HepG2 (cell line): ENCODE measurements at regions not wholly inside any gene's neighbourhood (a gene's known extent, or its start where the extent isn't known, plus 50 kb on each side); places are given as distances from the start of the nearest gene placed in this dataset.
A peak's percentile ranks its signal among the peaks of the same experiment; 100 is the strongest.

Source experiments
- ATAC-seq: fragments of 200-7000 bp; cut with Tn5 transposase; 3 replicates; pipeline ENCODE4 v1.9.1; 2020; ENCODE audit warnings: mild to moderate bottlenecking, moderate library complexity
- BruUV-seq: library from RNA; stranded (reverse); fragments of 400-500 nt; replicated peaks from 2 replicates; lab custom pipeline; 2021; lab: Mats Ljungman, UMichigan
- CTCF ChIA-PET: fragments of 300-600 bp; formaldehyde crosslinking; extraction: SDS; loops from one replicate; lab custom pipeline; 2021; ENCODE audit warnings: low total read pairs, inconsistent platforms, low intra/inter-chr PET ratio; lab: Yijun Ruan, JAX
- POLR2A ChIA-PET: fragments of 350-600 bp; sonication (Branson Sonifier 250); formaldehyde crosslinking; loops from one replicate; lab custom pipeline; 2020; ENCODE audit warnings: antibody characterized with exemption, inconsistent platforms; lab: Yijun Ruan, JAX
- DNase-seq: peaks from one replicate; pipeline ENCODE4 v3.0.0-alpha.2; 2015; ENCODE audit warnings: low spot score
- FAIRE-seq: peaks from 3 replicates; lab custom pipeline; 2011; peaks lifted over from hg19 to GRCh38; lab: Jason Lieb, UNC
- H2AFZ ChIP-seq: one replicate; pipeline ENCODE4 v1.6.1; 2011; ENCODE audit warnings: low read length, inconsistent platforms
- H3K27ac ChIP-seq: fragments of 300-600 bp; 3 replicates; pipeline ENCODE4 v1.8.0; 2011; ENCODE audit warnings: mixed run types, mild to moderate bottlenecking, mixed read lengths, low read length, inconsistent platforms; ENCODE audit not compliant: insufficient read depth; ENCODE audit errors: extremely low read length
- H3K27me3 ChIP-seq, 2 experiments: fragments of 200-600 bp in 1 of 2; 2 replicates in 1 of 2; 3 replicates in 1 of 2; pipeline versions ENCODE4 v1.6.0 to v1.8.0; 2011; ENCODE audit warnings: low read length in 2 of 2, mild to moderate bottlenecking in 2 of 2, moderate library complexity in 2 of 2, inconsistent platforms in 1 of 2; ENCODE audit not compliant: insufficient read depth in 2 of 2, control insufficient read depth in 1 of 2
- H3K36me3 ChIP-seq, 2 experiments: fragments of 200-600 bp in 1 of 2; replicated peaks in 1 of 2; 2 replicates in 1 of 2; 3 replicates in 1 of 2; pipeline versions ENCODE4 v1.5.1 to v1.8.0; 2011; ENCODE audit warnings: low read length in 2 of 2, inconsistent platforms in 1 of 2; ENCODE audit not compliant: insufficient read depth in 2 of 2, control insufficient read depth in 1 of 2
- H3K4me1 ChIP-seq: 2 replicates; pipeline ENCODE4 v1.5.1; 2012; ENCODE audit warnings: low read length, inconsistent platforms; ENCODE audit not compliant: insufficient read depth
- H3K4me2 ChIP-seq: 2 replicates; pipeline ENCODE4 v1.6.0; 2011; ENCODE audit warnings: low read depth, low read length, inconsistent platforms
- H3K4me3 ChIP-seq, 3 experiments: fragments of 200-600 bp in 1 of 3; sonication (generic), shearing (Covaris generic) in 1 of 3; replicated peaks in 1 of 3; 2 replicates each; pipeline ENCODE4 v1.5.1; 2011 to 2016; ENCODE audit warnings: low read length in 3 of 3, inconsistent platforms in 2 of 3, low read depth in 2 of 3, mild to moderate bottlenecking in 2 of 3, control low read depth in 1 of 3, mixed read lengths in 1 of 3; ENCODE audit not compliant: insufficient read depth in 1 of 3
- H3K79me2 ChIP-seq: one replicate; pipeline ENCODE4 v1.6.1; 2011; ENCODE audit warnings: low read length, inconsistent platforms; ENCODE audit not compliant: insufficient read depth
- H3K9ac ChIP-seq: 2 replicates; pipeline ENCODE4 v1.6.0; 2011; ENCODE audit warnings: mild to moderate bottlenecking, low read depth, low read length, inconsistent platforms; ENCODE audit not compliant: insufficient read depth
- H3K9me3 ChIP-seq: 2 replicates; pipeline ENCODE4 v1.5.1; 2012; ENCODE audit warnings: mild to moderate bottlenecking, low read length
- H4K20me1 ChIP-seq: 2 replicates; pipeline ENCODE4 v1.6.0; 2011; ENCODE audit warnings: inconsistent platforms, mild to moderate bottlenecking, low read length, moderate library complexity; ENCODE audit not compliant: insufficient read depth
- DMAP1 ChIP-seq: IDR thresholded peaks from 2 replicates; pipeline ENCODE4 v1.6.1; 2016
- DRAP1 ChIP-seq: IDR thresholded peaks from 2 replicates; pipeline ENCODE4 v1.6.1; 2016; ENCODE audit warnings: missing genetic modification reagents, missing compliant biosample characterization
- E2F5 ChIP-seq: sonication (generic); formaldehyde crosslinking; conservative IDR thresholded peaks from 2 replicates; pipeline ENCODE4 v1.4.0; 2020; ENCODE audit warnings: missing genetic modification reagents
- EZH2 ChIP-seq: conservative IDR thresholded peaks from 2 replicates; pipeline ENCODE4 v1.6.1; 2012; ENCODE audit warnings: mild to moderate bottlenecking, low read depth, low read length, moderate library complexity
- FOSL1 ChIP-seq: sonication (generic); formaldehyde crosslinking; IDR thresholded peaks from 2 replicates; pipeline ENCODE4 v1.9.0; 2021; ENCODE audit warnings: missing genetic modification reagents, borderline replicate concordance
- GABPB1 ChIP-seq: IDR thresholded peaks from 2 replicates; pipeline ENCODE4 v1.6.1; 2016; ENCODE audit warnings: mild to moderate bottlenecking, missing genetic modification reagents, moderate library complexity, missing compliant biosample characterization
- KLF6 ChIP-seq: IDR thresholded peaks from 2 replicates; pipeline ENCODE4 v1.8.0; 2016; ENCODE audit warnings: missing biosample characterization, missing genetic modification reagents
- LCORL ChIP-seq, 2 experiments: fragments of 450-650 bp in 1 of 2; sonication (generic) in 1 of 2; formaldehyde crosslinking in 1 of 2; IDR thresholded peaks; 2 replicates each; pipeline versions ENCODE4 v1.5.0 to v1.6.1; 2017 to 2020; ENCODE audit warnings: antibody characterized with exemption in 1 of 2, missing genetic modification reagents in 1 of 2
- MXI1 ChIP-seq: IDR thresholded peaks from 3 replicates; pipeline ENCODE4 v1.6.1; 2012; ENCODE audit warnings: low read depth, low read length, inconsistent platforms, borderline replicate concordance
- NFKB2 ChIP-seq: sonication (generic); formaldehyde crosslinking; IDR thresholded peaks from 2 replicates; pipeline ENCODE4 v1.4.0; 2020; ENCODE audit warnings: missing genetic modification reagents, borderline replicate concordance
- PRMT3 ChIP-seq: sonication (generic); formaldehyde crosslinking; IDR thresholded peaks from 2 replicates; pipeline ENCODE4 v1.8.1; 2022; ENCODE audit warnings: low read depth, mild to moderate bottlenecking, moderate library complexity, missing genetic modification reagents, borderline replicate concordance
- SMC3 ChIP-seq: IDR thresholded peaks from 2 replicates; pipeline ENCODE4 v1.6.1; 2011; ENCODE audit warnings: low read length, improper control_type of control experiment
- STAG1 ChIP-seq: sonication (generic); formaldehyde crosslinking; IDR thresholded peaks from 2 replicates; pipeline ENCODE4 v1.4.0; 2020; ENCODE audit warnings: missing genetic modification reagents
- ZBTB1 ChIP-seq: sonication (generic); formaldehyde crosslinking; IDR thresholded peaks from 2 replicates; pipeline ENCODE4 v1.4.0; 2020; ENCODE audit warnings: missing genetic modification reagents, borderline replicate concordance
- ZFP91 ChIP-seq: sonication (generic); formaldehyde crosslinking; IDR thresholded peaks from 2 replicates; pipeline ENCODE4 v1.9.0; 2022; ENCODE audit warnings: missing genetic modification reagents, mild to moderate bottlenecking, borderline replicate concordance
- ZGPAT ChIP-seq: IDR thresholded peaks from 2 replicates; pipeline ENCODE4 v1.6.1; 2016; ENCODE audit warnings: mild to moderate bottlenecking
- ZNF180 ChIP-seq: sonication (generic); formaldehyde crosslinking; IDR thresholded peaks from 2 replicates; pipeline ENCODE4 v1.4.0; 2020; ENCODE audit warnings: low read depth, missing genetic modification reagents, borderline replicate concordance
- ZNF576 ChIP-seq: sonication (generic); formaldehyde crosslinking; IDR thresholded peaks from 2 replicates; pipeline ENCODE4 v1.4.0; 2020; ENCODE audit warnings: mild to moderate bottlenecking, missing genetic modification reagents
- ZNF777 ChIP-seq: sonication (generic); formaldehyde crosslinking; IDR thresholded peaks from 2 replicates; pipeline ENCODE4 v1.4.0; 2020; ENCODE audit warnings: missing genetic modification reagents
- WGBS: methylation state at CpG from one replicate; pipeline ENCODE4 v1.1.6; 2017; ENCODE audit warnings: low lambda C conversion rate; 5-methylcytosine and 5-hydroxymethylcytosine counted together
- in situ Hi-C: cut with HindIII; loops from 2 replicates; pipeline ENCODE4 v1.10.0; 2017; ENCODE audit warnings: low pct_unique_long_range_greater_than_20kb; ENCODE audit not compliant: extremely low pct_ligation_motif_present
- intact Hi-C: fragments of 100-400 bp; cut with micrococcal nuclease; formaldehyde crosslinking; loops from one replicate; pipeline ENCODE4 v1.10.0; 2022; ENCODE audit not compliant: unreplicated experiment

GRCh38 chr12:42023733-42024494 is 120.8 kb downstream of the GXYLT1 start:
- FAIRE-seq (peak; percentile 84), ATAC-seq (peak; percentile 98), DNase-seq (peak; percentile 56)
- no peaks in the 10 kb centered on the region for H4K20me1 ChIP-seq
- H3K27ac ChIP-seq = no peak overlapping the region
- H3K9ac ChIP-seq = no peak overlapping the region
- H3K4me2 ChIP-seq = peak overlapping the region; percentile 81
- H3K4me1 ChIP-seq = no peaks in the 10 kb centered on the region
- ChIA-PET POLR2A (no interaction called here), CTCF (interaction anchor here (0.5 to 2.0 kb wide), 4 partner anchors 338 to 1077 kb away, joined by 3 to 22 read pairs (median 4); no protein-coding TSS in a partner anchor)
- no peaks in the 10 kb centered on the region for H3K9me3 ChIP-seq
- H2AFZ ChIP-seq = peak overlapping the region; percentile 43
- BruUV-seq = no TSS peak
- H3K36me3 ChIP-seq = no peaks in the 10 kb centered on the region
- no peaks in the 10 kb centered on the region for H3K79me2 ChIP-seq
- intact Hi-C loops = loop anchor here (1.0 to 10.0 kb wide), 3 partner anchors 99 to 760 kb away; no protein-coding TSS in a partner anchor
- peak overlapping the region in 1 of 3 experiments; percentile 42; a peak in 1 of 6 replicates for H3K4me3 ChIP-seq
- peaks cover 0 to 5% of the 10 kb centered on the region in 2 experiments; a peak in 1 of 5 replicates for H3K27me3 ChIP-seq
- in situ Hi-C loops = loop anchor here (5.0 to 25.0 kb wide), 2 partner anchors 747 to 1087 kb away; no protein-coding TSS in a partner anchor
- 20% methylated on average over 8 of the region's 25 CpGs for WGBS
- no peak for TF ChIP-seq NFKB2 (CRISPR knock-in tag)
- TF ChIP-seq E2F5 (CRISPR knock-in tag) = peak; percentile 71; the same call in 1 of the 2 replicates
- TF ChIP-seq KLF6 = 0 out of 2 replicates have a peak, but pooled peaks have one; percentile 28
- TF ChIP-seq ZNF777 = no peak
- TF ChIP-seq DMAP1 (CRISPR knock-in tag) = no peak
- TF ChIP-seq SMC3 = peak; percentile 82
- no peak for TF ChIP-seq FOSL1 (CRISPR knock-in tag)
- TF ChIP-seq EZH2 = no peak
- TF ChIP-seq ZNF576 (CRISPR knock-in tag) = no peak
- 0 out of 2 replicates have a peak, but pooled peaks have one; percentile 28 for TF ChIP-seq ZFP91 (CRISPR knock-in tag)
- no peak for TF ChIP-seq ZNF180 (CRISPR knock-in tag)
- TF ChIP-seq ZBTB1 = no peak
- peak; percentile 86 for TF ChIP-seq STAG1
- TF ChIP-seq MXI1 = no peak
- TF ChIP-seq ZGPAT (CRISPR knock-in tag) = no peak
- TF ChIP-seq DRAP1 = no peak
- no peak for TF ChIP-seq LCORL (IDR thresholded peaks at IDR 0.05)
- no peak for TF ChIP-seq LCORL (CRISPR knock-in tag; IDR thresholded peaks at IDR 0.05)
- TF ChIP-seq GABPB1 (CRISPR knock-in tag) = 0 out of 2 replicates have a peak, but pooled peaks have one; percentile 20
- TF ChIP-seq PRMT3 (CRISPR knock-in tag) = no peak
